ENCODE measurements at regions not wholly inside any gene's neighbourhood (a gene's known extent, or its start where the extent isn't known, plus 50 kb on each side); places are given as distances from the start of the nearest gene placed in this dataset.

GRCh38 chr5:110324876-110325275, 401.6 kb downstream of the TMEM232 start:
- DNase-seq, result no peak

- DNase-seq, result no peak
These were observed 396.4 kb downstream of the TMEM232 start for GRCh38 chr5:110329955-110330525.

- peak; percentile 21 for DNase-seq
These were observed 393.1 kb downstream of the TMEM232 start for GRCh38 chr5:110333384-110333783.

GRCh38 chr5:110335361-110336066, 391.0 kb downstream of the TMEM232 start:
- no peak for DNase-seq

- no peak for DNase-seq
These were observed 388.0 kb downstream of the TMEM232 start for GRCh38 chr5:110338341-110339083.

- no peak for DNase-seq
These were observed 387.1 kb downstream of the TMEM232 start for GRCh38 chr5:110339399-110339798.

GRCh38 chr5:110341836-110342235, 384.6 kb downstream of the TMEM232 start:
- DNase-seq, result no peak

GRCh38 chr5:110342683-110343082, 383.8 kb downstream of the TMEM232 start:
- DNase-seq, result no peak

- DNase-seq, result peak; percentile 32
These were observed 382.9 kb downstream of the TMEM232 start for GRCh38 chr5:110343616-110344015.

GRCh38 chr5:110345623-110346022, 380.8 kb downstream of the TMEM232 start:
- no peak for DNase-seq

GRCh38 chr5:110346893-110347358, 379.5 kb downstream of the TMEM232 start:
- DNase-seq, result no peak

- DNase-seq, result no peak
These were observed 378.7 kb downstream of the TMEM232 start for GRCh38 chr5:110347781-110348180.

- no peak for DNase-seq
These were observed 375.0 kb downstream of the TMEM232 start for GRCh38 chr5:110351430-110351829.

GRCh38 chr5:110354311-110354710, 372.2 kb downstream of the TMEM232 start:
- no peak for DNase-seq

GRCh38 chr5:110354915-110355644, 371.4 kb downstream of the TMEM232 start:
- no peak for DNase-seq

- DNase-seq, result no peak
These were observed 369.8 kb downstream of the TMEM232 start for GRCh38 chr5:110356677-110357076.

- no peak for DNase-seq
These were observed 367.2 kb downstream of the TMEM232 start for GRCh38 chr5:110359221-110359620.

- DNase-seq, result peak; percentile 16
These were observed 365.0 kb downstream of the TMEM232 start for GRCh38 chr5:110361471-110361870.

- DNase-seq, result no peak
These were observed 364.2 kb downstream of the TMEM232 start for GRCh38 chr5:110362261-110362660.

GRCh38 chr5:110366716-110367115, 359.8 kb downstream of the TMEM232 start:
- DNase-seq, result no peak
